Hepatocyte (in vitro differentiated cells): ENCODE measurements at regions not wholly inside any gene's neighbourhood (a gene's known extent, or its start where the extent isn't known, plus 50 kb on each side); places are given as distances from the start of the nearest gene placed in this dataset.

Source experiments
- EZH2 ChIP-seq: fragments of 200-600 bp; sonication (generic); IDR thresholded peaks from 2 replicates; pipeline ENCODE4 v1.6.1; 2016; ENCODE audit warnings: antibody characterized with exemption, mild to moderate bottlenecking, borderline replicate concordance
- EZH2phosphoT487 ChIP-seq: fragments of 200-600 bp; sonication (generic); IDR thresholded peaks from one replicate; pipeline ENCODE4 v1.6.1; 2018; ENCODE audit warnings: antibody characterized with exemption, mild to moderate bottlenecking, low read depth, moderate library complexity; ENCODE audit not compliant: unreplicated experiment, severe bottlenecking
- TF ChIP-seq, protein P1 (sequence below): fragments of 200-600 bp; sonication (generic); IDR thresholded peaks from 2 replicates; pipeline ENCODE4 v1.5.1; 2016; ENCODE audit warnings: antibody characterized with exemption, mild to moderate bottlenecking; ENCODE audit not compliant: poor library complexity

DNA sequence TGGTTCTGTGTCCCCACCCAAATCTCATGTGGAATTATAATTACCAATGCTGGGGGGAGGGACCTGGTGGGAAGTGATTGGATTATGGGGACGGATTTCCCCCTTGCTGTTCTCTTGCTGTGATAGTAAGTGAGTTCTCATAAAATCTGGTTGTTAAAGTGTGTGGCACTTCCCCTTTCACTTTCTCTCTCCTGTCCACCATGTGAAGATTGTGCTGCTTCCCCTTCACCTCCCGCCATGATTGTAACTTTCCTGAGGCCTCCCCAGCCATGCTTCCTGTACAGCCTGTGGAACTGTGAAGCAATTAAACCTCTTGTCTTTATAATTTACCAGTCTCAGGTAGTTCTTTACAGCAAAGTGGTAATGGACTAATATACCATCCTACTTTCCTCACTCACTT, 289.6 kb downstream of the EFHB start:
- TF ChIP-seq EZH2 = no peak
- TF ChIP-seq EZH2phosphoT487 = no peak
- TF ChIP-seq, protein P1, sequence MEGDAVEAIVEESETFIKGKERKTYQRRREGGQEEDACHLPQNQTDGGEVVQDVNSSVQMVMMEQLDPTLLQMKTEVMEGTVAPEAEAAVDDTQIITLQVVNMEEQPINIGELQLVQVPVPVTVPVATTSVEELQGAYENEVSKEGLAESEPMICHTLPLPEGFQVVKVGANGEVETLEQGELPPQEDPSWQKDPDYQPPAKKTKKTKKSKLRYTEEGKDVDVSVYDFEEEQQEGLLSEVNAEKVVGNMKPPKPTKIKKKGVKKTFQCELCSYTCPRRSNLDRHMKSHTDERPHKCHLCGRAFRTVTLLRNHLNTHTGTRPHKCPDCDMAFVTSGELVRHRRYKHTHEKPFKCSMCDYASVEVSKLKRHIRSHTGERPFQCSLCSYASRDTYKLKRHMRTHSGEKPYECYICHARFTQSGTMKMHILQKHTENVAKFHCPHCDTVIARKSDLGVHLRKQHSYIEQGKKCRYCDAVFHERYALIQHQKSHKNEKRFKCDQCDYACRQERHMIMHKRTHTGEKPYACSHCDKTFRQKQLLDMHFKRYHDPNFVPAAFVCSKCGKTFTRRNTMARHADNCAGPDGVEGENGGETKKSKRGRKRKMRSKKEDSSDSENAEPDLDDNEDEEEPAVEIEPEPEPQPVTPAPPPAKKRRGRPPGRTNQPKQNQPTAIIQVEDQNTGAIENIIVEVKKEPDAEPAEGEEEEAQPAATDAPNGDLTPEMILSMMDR = no peak
